ENCODE measurements at regions not wholly inside any gene's neighbourhood (a gene's known extent, or its start where the extent isn't known, plus 50 kb on each side); places are given as distances from the start of the nearest gene placed in this dataset.

GRCh38 chr15:31483986-31484951, 157.6 kb downstream of the KLF13 start:
- TF ChIP-seq CTCF (IDR thresholded peaks at IDR 0.05; ENCODE audit: poor library complexity) (no peak), EZH2phosphoT487 (IDR thresholded peaks at IDR 0.05; ENCODE audit: low read depth, severe bottlenecking, unreplicated experiment) (no peak)

Data from hepatocyte (in vitro differentiated cells).